Adrenal gland (tissue), 9 donors: ENCODE measurements at regions not wholly inside any gene's neighbourhood (a gene's known extent, or its start where the extent isn't known, plus 50 kb on each side); places are given as distances from the start of the nearest gene placed in this dataset.

ENCODE experiments used
- DNase-seq, 7 donors: peaks; one replicate each; pipeline ENCODE4 v3.0.0-alpha.2; 2019 to 2020
- H3K27ac ChIP-seq, 5 donors: fragments of 200-600 bp; sonication (generic) in 4 of 5; 1 replicate in 3 of 5; 2 replicates in 2 of 5; pipeline versions ENCODE4 v1.5.1 to v1.8.0; 2016 to 2020; ENCODE audit warnings: mild to moderate bottlenecking in 1 of 5
- H3K27me3 ChIP-seq: fragments of 200-600 bp; 2 replicates; pipeline ENCODE4 v1.8.0; 2021
- H3K36me3 ChIP-seq, 2 donors: fragments of 200-600 bp; replicated peaks in 1 of 2; 1 replicate in 1 of 2; 2 replicates in 1 of 2; pipeline versions ENCODE4 v1.5.1 to v1.8.0; 2018 to 2022
- H3K4me1 ChIP-seq, 2 donors: fragments of 200-600 bp; replicated peaks in 1 of 2; 1 replicate in 1 of 2; 2 replicates in 1 of 2; pipeline versions ENCODE4 v1.5.1 to v1.8.0; 2018 to 2021
- H3K4me3 ChIP-seq, 4 donors: fragments of 200-600 bp; sonication (generic) in 3 of 4; one replicate each; pipeline ENCODE4 v1.5.1; 2016 to 2018
- H3K9me3 ChIP-seq, 3 donors: fragments of 200-600 bp; sonication (generic) in 1 of 3; replicated peaks in 1 of 3; 1 replicate in 2 of 3; 2 replicates in 1 of 3; pipeline versions ENCODE4 v1.5.1 to v1.8.0; 2016 to 2021
- CTCF ChIP-seq, 6 experiments: fragments of 450-650 bp in 4 of 6; fragments of 200-600 bp in 2 of 6; sonication (generic) in 1 of 6; IDR thresholded peaks; 1 replicate in 5 of 6; 2 replicates in 1 of 6; pipeline versions ENCODE4 v1.5.1 to v1.8.0; 2016 to 2021; ENCODE audit warnings: antibody characterized with exemption in 6 of 6, mild to moderate bottlenecking in 2 of 6, moderate library complexity in 1 of 6
- POLR2A ChIP-seq, 2 donors: fragments of 450-650 bp; IDR thresholded peaks; one replicate each; pipeline ENCODE4 v1.6.1; 2017; ENCODE audit warnings: antibody characterized with exemption in 2 of 2, mild to moderate bottlenecking in 2 of 2, moderate library complexity in 1 of 2
- WGBS, 4 donors: extraction: QIAGEN DNeasy Blood & Tissue Kit in 2 of 4; methylation state at CpG; one replicate each; pipeline versions ENCODE4 v1.1.5 to v1.1.7; 2013 to 2017; 5-methylcytosine and 5-hydroxymethylcytosine counted together
- intact Hi-C, 2 donors: fragments of 100-400 bp; cut with DNase I; formaldehyde crosslinking; loops; one replicate each; pipeline versions ENCODE4 v1.14.1 to v1.15.0; 2022 to 2023
- donor health status: healthy with polysubstance abuse.
- donor health status: Bipolar disorder and iron deficiency.
- donor health status: DM: yes; HTN: yes; CAD: no.
- donor health status: DM: no; HTN: no; CAD: no.
- donor health status: DM: no; HTN: no; CAD: no.

- no peaks in the 10 kb centered on the region for H3K4me1 ChIP-seq
- DNase-seq = no peak
- intact Hi-C loops = no loop called here
Measured at GRCh38 chr3:34212656-34213055, 414.2 kb downstream of the PDCD6IP start.

GRCh38 chr3:34213478-34213877 lies 415.0 kb downstream of the PDCD6IP start:
- TF ChIP-seq CTCF (IDR thresholded peaks at IDR 0.05) (no peak), POLR2A (IDR thresholded peaks at IDR 0.05) (no peak)
- DNase-seq = no peak
- H3K36me3 ChIP-seq = no peaks in the 10 kb centered on the region
- H3K9me3 ChIP-seq = no peaks in the 10 kb centered on the region
- WGBS, 4 donors = 49 to 64% (median 52%) methylated on average over 4 of the region's 4 CpGs
- no peaks in the 10 kb centered on the region for H3K27me3 ChIP-seq
- H3K4me3 ChIP-seq = no peak overlapping the region
- intact Hi-C loops = no loop called here
- H3K4me1 ChIP-seq = no peaks in the 10 kb centered on the region
- no peak overlapping the region for H3K27ac ChIP-seq

More at GRCh38 chr3:34212656-34213055, 414.2 kb downstream of the PDCD6IP start:
- WGBS, 4 donors = 60 to 69% (median 64%) methylated on average over 4 of the region's 4 CpGs
- H3K36me3 ChIP-seq = no peaks in the 10 kb centered on the region
- no peak for TF ChIP-seq CTCF (IDR thresholded peaks at IDR 0.05)
- no peak for TF ChIP-seq POLR2A (IDR thresholded peaks at IDR 0.05)
- no peak overlapping the region for H3K27ac ChIP-seq
- no peaks in the 10 kb centered on the region for H3K27me3 ChIP-seq
- H3K4me3 ChIP-seq = no peak overlapping the region
- no peaks in the 10 kb centered on the region for H3K9me3 ChIP-seq

- no peaks in the 10 kb centered on the region for H3K4me1 ChIP-seq
- WGBS, 4 donors = 63 to 74% (median 67%) methylated on average over 9 of the region's 9 CpGs
- H3K27me3 ChIP-seq = no peaks in the 10 kb centered on the region
- intact Hi-C loops = no loop called here
- H3K36me3 ChIP-seq = no peaks in the 10 kb centered on the region
- no peak for DNase-seq
- no peak for TF ChIP-seq POLR2A (IDR thresholded peaks at IDR 0.05)
- TF ChIP-seq CTCF (IDR thresholded peaks at IDR 0.05) = no peak
- H3K9me3 ChIP-seq = no peaks in the 10 kb centered on the region
- no peak overlapping the region for H3K4me3 ChIP-seq
- H3K27ac ChIP-seq = no peak overlapping the region
Measured at GRCh38 chr3:34216711-34217335, 418.4 kb downstream of the PDCD6IP start.

GRCh38 chr3:34218706-34219385 lies 420.4 kb downstream of the PDCD6IP start:
- Histone ChIP-seq H3K27me3 (no peaks in the 10 kb centered on the region), H3K27ac (no peak overlapping the region), H3K36me3 (no peaks in the 10 kb centered on the region), H3K4me3 (no peak overlapping the region), H3K4me1 (no peaks in the 10 kb centered on the region), H3K9me3 (no peaks in the 10 kb centered on the region)
- no peak for TF ChIP-seq CTCF (IDR thresholded peaks at IDR 0.05)
- TF ChIP-seq POLR2A (IDR thresholded peaks at IDR 0.05) = no peak
- 69 to 88% (median 86%) methylated on average over 5 of the region's 5 CpGs for WGBS, 4 donors
- no peak for DNase-seq
- intact Hi-C loops = no loop called here
